ENCODE measurements at regions not wholly inside any gene's neighbourhood (a gene's known extent, or its start where the extent isn't known, plus 50 kb on each side); places are given as distances from the start of the nearest gene placed in this dataset.

GRCh38 chr3:10733297-10733696 is 82.7 kb upstream of the SLC6A11 start:
- TF ChIP-seq CTCF (IDR thresholded peaks at IDR 0.05), result no peak
- no peak for TF ChIP-seq POLR2A (IDR thresholded peaks at IDR 0.05)

All from prostate gland (tissue), 2 donors.